DND-41 (cell line): ENCODE measurements at regions not wholly inside any gene's neighbourhood (a gene's known extent, or its start where the extent isn't known, plus 50 kb on each side); places are given as distances from the start of the nearest gene placed in this dataset.

Experiments
- ATAC-seq: fragments of 200-7000 bp; cut with Tn5 transposase; 3 replicates; pipeline ENCODE4 v1.9.1; 2021; ENCODE audit warnings: low read depth; ENCODE audit not compliant: insufficient read depth
- DNase-seq: peaks from one replicate; pipeline ENCODE4 v3.0.0-alpha.2; 2020
- H2AFZ ChIP-seq: 2 replicates; pipeline ENCODE4 v1.6.0; 2012; ENCODE audit warnings: low read depth, low read length
- H3K27ac ChIP-seq: 2 replicates; pipeline ENCODE4 v1.5.1; 2012; ENCODE audit warnings: low read length, inconsistent platforms
- H3K27me3 ChIP-seq: fragments of 200-600 bp; sonication (generic); 2 replicates; pipeline ENCODE4 v1.6.0; 2012; ENCODE audit warnings: low read length, mild to moderate bottlenecking, inconsistent platforms; ENCODE audit not compliant: insufficient read depth, poor library complexity
- H3K36me3 ChIP-seq: 2 replicates; pipeline ENCODE4 v1.5.1; 2012; ENCODE audit warnings: low read length, inconsistent platforms; ENCODE audit not compliant: insufficient read depth
- H3K4me1 ChIP-seq: 2 replicates; pipeline ENCODE4 v1.5.1; 2012; ENCODE audit warnings: mild to moderate bottlenecking, low read length; ENCODE audit not compliant: insufficient read depth
- H3K4me2 ChIP-seq: 2 replicates; pipeline ENCODE4 v1.6.0; 2012; ENCODE audit warnings: mild to moderate bottlenecking, moderate library complexity, low read length, inconsistent platforms; ENCODE audit not compliant: insufficient read depth
- H3K4me3 ChIP-seq, 2 experiments: fragments of 200-600 bp in 1 of 2; shearing (Covaris generic) in 1 of 2; 2 replicates each; pipeline ENCODE4 v1.5.1; 2012 to 2016; ENCODE audit warnings: inconsistent platforms in 2 of 2, low read length in 2 of 2, mild to moderate bottlenecking in 2 of 2, low read depth in 1 of 2, moderate library complexity in 1 of 2
- H3K79me2 ChIP-seq: 2 replicates; pipeline ENCODE4 v1.6.0; 2012; ENCODE audit warnings: low read length, inconsistent platforms; ENCODE audit not compliant: insufficient read depth
- H3K9ac ChIP-seq: 2 replicates; pipeline ENCODE4 v1.6.0; 2012; ENCODE audit warnings: low read depth, mild to moderate bottlenecking, inconsistent platforms, low read length, moderate library complexity
- H3K9me3 ChIP-seq: 2 replicates; pipeline ENCODE4 v1.5.1; 2012; ENCODE audit warnings: low read length, moderate library complexity, mild to moderate bottlenecking, inconsistent platforms; ENCODE audit not compliant: insufficient read depth, severe bottlenecking
- H4K20me1 ChIP-seq: 2 replicates; pipeline ENCODE4 v1.6.0; 2012; ENCODE audit warnings: low read length; ENCODE audit not compliant: insufficient read depth
- CTCF ChIP-seq: IDR thresholded peaks from 2 replicates; pipeline ENCODE4 v1.5.1; 2012; ENCODE audit warnings: borderline replicate concordance, low read length, moderate library complexity, mild to moderate bottlenecking; ENCODE audit not compliant: poor library complexity, severe bottlenecking; ENCODE audit errors: extremely low read depth
- EZH2 ChIP-seq: IDR thresholded peaks from 3 replicates; pipeline ENCODE4 v1.6.1; 2012; ENCODE audit warnings: borderline replicate concordance, low read depth, mild to moderate bottlenecking, moderate library complexity, low read length, inconsistent platforms; ENCODE audit not compliant: severe bottlenecking

GRCh38 chrX:42131856-42132255 lies 208.5 kb upstream of the CASK start:
- H3K4me3 ChIP-seq, result no peak overlapping the region
- H3K4me2 ChIP-seq, result no peak overlapping the region
- H3K27me3 ChIP-seq, result no peaks in the 10 kb centered on the region
- TF ChIP-seq CTCF (no peak), EZH2 (no peak)
- no peaks in the 10 kb centered on the region for H3K9me3 ChIP-seq
- no peak overlapping the region for H3K9ac ChIP-seq
- no peaks in the 10 kb centered on the region for H3K79me2 ChIP-seq
- H3K36me3 ChIP-seq, result no peaks in the 10 kb centered on the region
- no peak overlapping the region for H3K27ac ChIP-seq
- ATAC-seq (no peak), DNase-seq (no peak)
- peaks cover 56% of the 10 kb centered on the region for H3K4me1 ChIP-seq
- H2AFZ ChIP-seq, result no peak overlapping the region
- H4K20me1 ChIP-seq, result no peaks in the 10 kb centered on the region

GRCh38 chrX:42129022-42129940 lies 205.9 kb upstream of the CASK start:
- peak overlapping the region; percentile 61 for H2AFZ ChIP-seq

GRCh38 chrX:42128587-42128986 lies 205.2 kb upstream of the CASK start:
- ATAC-seq (peak; percentile 70), DNase-seq (peak; percentile 58)
- peak overlapping the region in 1 of 2 experiments; percentile 46; a peak in 2 of 4 replicates for H3K4me3 ChIP-seq
- H2AFZ ChIP-seq, result no peak overlapping the region
- no peaks in the 10 kb centered on the region for H3K9me3 ChIP-seq
- H3K36me3 ChIP-seq, result no peaks in the 10 kb centered on the region
- peak overlapping the region; percentile 63 for H3K4me2 ChIP-seq
- TF ChIP-seq CTCF, result no peak
- TF ChIP-seq EZH2, result no peak
- peak overlapping the region; percentile 98 for H3K27ac ChIP-seq
- H4K20me1 ChIP-seq, result no peaks in the 10 kb centered on the region
- peaks cover 72% of the 10 kb centered on the region for H3K4me1 ChIP-seq
- peak overlapping the region; percentile 63 for H3K9ac ChIP-seq
- H3K27me3 ChIP-seq, result no peaks in the 10 kb centered on the region
- H3K79me2 ChIP-seq, result no peaks in the 10 kb centered on the region

More at GRCh38 chrX:42129022-42129940, 205.9 kb upstream of the CASK start:
- DNase-seq, result no peak
- TF ChIP-seq CTCF (no peak), EZH2 (no peak)
- Histone ChIP-seq H3K79me2 (no peaks in the 10 kb centered on the region), H3K27me3 (no peaks in the 10 kb centered on the region), H3K4me2 (peak overlapping the region; percentile 63), H3K27ac (peak overlapping the region; percentile 98), H3K4me3 (peak overlapping the region in 1 of 2 experiments; percentile 31; a peak in 2 of 4 replicates), H3K9ac (peak overlapping the region; percentile 63), H3K4me1 (peaks cover 68% of the 10 kb centered on the region), H4K20me1 (no peaks in the 10 kb centered on the region), H3K36me3 (no peaks in the 10 kb centered on the region), H3K9me3 (no peaks in the 10 kb centered on the region)
- peak; percentile 5; the same call in 1 of the 3 replicates for ATAC-seq
